IMR-90 (cell line): ENCODE measurements at regions not wholly inside any gene's neighbourhood (a gene's known extent, or its start where the extent isn't known, plus 50 kb on each side); places are given as distances from the start of the nearest gene placed in this dataset.

Experiments
- ATAC-seq: fragments of 200-7000 bp; cut with Tn5 transposase; 2 replicates; pipeline ENCODE4 v1.9.1; 2020; ENCODE audit warnings: low read depth, mild to moderate bottlenecking, moderate library complexity
- BruUV-seq: library from RNA; stranded (reverse); fragments of 400-500 nt; replicated peaks from 2 replicates; lab custom pipeline; 2021; lab: Mats Ljungman, UMichigan
- CTCF ChIA-PET: fragments of 300-600 bp; formaldehyde crosslinking; extraction: SDS; loops from one replicate; lab custom pipeline; 2021; ENCODE audit warnings: antibody characterized with exemption; lab: Yijun Ruan, JAX
- POLR2A ChIA-PET: fragments of 300-600 bp; sonication (Branson Sonifier 250); formaldehyde crosslinking; loops from one replicate; lab custom pipeline; 2022; ENCODE audit warnings: antibody characterized with exemption; ENCODE audit not compliant: unreplicated experiment; lab: Charles Lee
- DNase-seq: peaks from one replicate; pipeline ENCODE4 v3.0.0; 2013
- H2AFZ ChIP-seq: replicated peaks from 2 replicates; pipeline ENCODE3; 2013; ENCODE audit warnings: low read length, mild to moderate bottlenecking; ENCODE audit not compliant: poor library complexity
- H2AK5ac ChIP-seq: 2 replicates; pipeline ENCODE4 v1.6.1; 2013; ENCODE audit warnings: low read depth, low read length, inconsistent platforms
- H2AK9ac ChIP-seq: replicated peaks from 2 replicates; pipeline ENCODE3; 2013; ENCODE audit warnings: mild to moderate bottlenecking, low read depth, low read length, moderate library complexity; ENCODE audit not compliant: poor library complexity
- H2BK120ac ChIP-seq: 2 replicates; pipeline ENCODE4 v1.6.1; 2013; ENCODE audit warnings: low read depth, low read length, inconsistent platforms
- H2BK15ac ChIP-seq: 3 replicates; pipeline ENCODE4 v1.6.1; 2013; ENCODE audit warnings: low read depth, low read length, inconsistent platforms
- H2BK20ac ChIP-seq: 2 replicates; pipeline ENCODE4 v1.6.1; 2013; ENCODE audit warnings: low read depth, mild to moderate bottlenecking, inconsistent platforms, low read length, moderate library complexity
- H2BK5ac ChIP-seq: 2 replicates; pipeline ENCODE4 v1.6.1; 2013; ENCODE audit warnings: mild to moderate bottlenecking, low read depth, low read length, inconsistent platforms; ENCODE audit not compliant: poor library complexity, severe bottlenecking
- H3K14ac ChIP-seq: replicated peaks from 2 replicates; pipeline ENCODE4 v1.6.1; 2013; ENCODE audit warnings: low read depth, low read length, inconsistent platforms
- H3K18ac ChIP-seq: 2 replicates; pipeline ENCODE4 v1.6.1; 2013; ENCODE audit warnings: low read depth, low read length, control low read depth
- H3K23ac ChIP-seq: 2 replicates; pipeline ENCODE4 v1.6.1; 2013; ENCODE audit warnings: low read depth, low read length, inconsistent platforms
- H3K27ac ChIP-seq: 2 replicates; pipeline ENCODE4 v1.5.1; 2013; ENCODE audit warnings: mild to moderate bottlenecking, control low read depth, low read length; ENCODE audit not compliant: insufficient read depth
- H3K27me3 ChIP-seq: 2 replicates; pipeline ENCODE4 v1.6.1; 2013; ENCODE audit warnings: low read length; ENCODE audit not compliant: control insufficient read depth, insufficient read depth
- H3K36me3 ChIP-seq: 2 replicates; pipeline ENCODE4 v1.6.1; 2013; ENCODE audit warnings: low read length, mixed read lengths; ENCODE audit not compliant: control insufficient read depth, insufficient read depth
- H3K4ac ChIP-seq: 2 replicates; pipeline ENCODE4 v1.6.1; 2013; ENCODE audit warnings: low read depth, low read length, inconsistent platforms
- H3K4me1 ChIP-seq: 2 replicates; pipeline ENCODE4 v1.6.1; 2013; ENCODE audit warnings: low read length, mixed read lengths; ENCODE audit not compliant: control insufficient read depth, insufficient read depth
- H3K4me2 ChIP-seq: 2 replicates; pipeline ENCODE4 v1.6.1; 2013; ENCODE audit warnings: low read depth, mild to moderate bottlenecking, control low read depth, low read length, moderate library complexity
- H3K4me3 ChIP-seq: 2 replicates; pipeline ENCODE4 v1.5.1; 2013; ENCODE audit warnings: low read depth, mild to moderate bottlenecking, control low read depth, low read length, moderate library complexity; ENCODE audit not compliant: insufficient read depth
- H3K56ac ChIP-seq: 2 replicates; pipeline ENCODE4 v1.6.1; 2013; ENCODE audit warnings: low read length, inconsistent platforms; ENCODE audit not compliant: insufficient read depth; ENCODE audit errors: extremely low read depth
- H3K79me1 ChIP-seq, 2 experiments: 2 replicates each; pipeline ENCODE4 v1.6.1; 2013; ENCODE audit warnings: low read length in 2 of 2, inconsistent platforms in 1 of 2, low read depth in 1 of 2
- H3K9ac ChIP-seq: 2 replicates; pipeline ENCODE4 v1.6.1; 2013; ENCODE audit warnings: low read depth, low read length, control low read depth
- H3K9me1 ChIP-seq: 2 replicates; pipeline ENCODE4 v1.6.1; 2013; ENCODE audit warnings: low read length, inconsistent platforms; ENCODE audit not compliant: insufficient read depth
- H3K9me3 ChIP-seq: 2 replicates; pipeline ENCODE4 v1.6.1; 2013; ENCODE audit warnings: low read length; ENCODE audit not compliant: control insufficient read depth, insufficient read depth
- H4K20me1 ChIP-seq: 2 replicates; pipeline ENCODE4 v1.6.1; 2013; ENCODE audit warnings: low read length, inconsistent platforms; ENCODE audit not compliant: insufficient read depth
- H4K5ac ChIP-seq: 2 replicates; pipeline ENCODE4 v1.6.1; 2013; ENCODE audit warnings: mild to moderate bottlenecking, low read depth, low read length, control low read depth
- H4K8ac ChIP-seq, 2 experiments: 2 replicates each; pipeline ENCODE4 v1.6.1; 2013; ENCODE audit warnings: low read depth in 2 of 2, low read length in 2 of 2, control low read depth in 1 of 2, inconsistent platforms in 1 of 2
- H4K91ac ChIP-seq: 2 replicates; pipeline ENCODE4 v1.6.1; 2013; ENCODE audit warnings: low read depth, low read length, inconsistent platforms; ENCODE audit not compliant: insufficient read depth
- CEBPB ChIP-seq: IDR thresholded peaks from 2 replicates; pipeline ENCODE4 v1.6.1; 2012; ENCODE audit warnings: low read depth, low read length, improper control_type of control experiment
- CTCF ChIP-seq: conservative IDR thresholded peaks from 2 replicates; pipeline ENCODE4 v1.5.1; 2012; ENCODE audit warnings: mild to moderate bottlenecking, low read depth, low read length, improper control_type of control experiment
- MXI1 ChIP-seq: IDR thresholded peaks from 2 replicates; pipeline ENCODE4 v1.6.1; 2012; ENCODE audit warnings: low read depth, mild to moderate bottlenecking, low read length, moderate library complexity, borderline replicate concordance
- RFX5 ChIP-seq: IDR thresholded peaks from 2 replicates; pipeline ENCODE4 v1.8.0; 2012; ENCODE audit warnings: low read depth, mild to moderate bottlenecking, low read length, moderate library complexity
- SMC3 ChIP-seq: fragments of 150-350 bp; IDR thresholded peaks from 2 replicates; pipeline ENCODE4 v1.6.1; 2016; ENCODE audit warnings: low read depth, mild to moderate bottlenecking, antibody characterized with exemption, low read length, moderate library complexity
- WGBS, 2 experiments: methylation state at CpG; one replicate each; pipeline versions ENCODE4 v1.1.5 to v1.1.7; 2013; ENCODE audit warnings: missing lambda C conversion rate in 2 of 2; ENCODE audit not compliant: insufficient read length in 1 of 2; ENCODE audit errors: extremely low coverage in 2 of 2; 5-methylcytosine and 5-hydroxymethylcytosine counted together
- dilution Hi-C: fragments of 300-500 bp; cut with HindIII; formaldehyde crosslinking; loops from one replicate; pipeline ENCODE4 v1.14.3; 2018; ENCODE audit warnings: low sequenced_read_pairs; ENCODE audit not compliant: unreplicated experiment
- in situ Hi-C: fragments of 300-500 bp; cut with MboI; formaldehyde crosslinking; loops from 3 replicates; pipeline ENCODE4 v1.14.3; 2019; ENCODE audit warnings: low sequenced_read_pairs, inconsistent platforms, mixed read lengths
- intact Hi-C: fragments of 100-400 bp; cut with micrococcal nuclease; formaldehyde crosslinking; loops from 2 replicates; pipeline ENCODE4 v1.10.0; 2022

GRCh38 chr4:66964467-66964866 lies 580.8 kb downstream of the CENPC start:
- intact Hi-C loops = no loop called here
- Histone ChIP-seq H4K8ac (no peak overlapping the region), H3K9ac (no peak overlapping the region), H2AK9ac (no peak overlapping the region), H2BK120ac (no peak overlapping the region), H4K5ac (no peak overlapping the region), H2BK5ac (no peak overlapping the region), H3K18ac (no peak overlapping the region), H3K9me3 (peaks cover 2% of the 10 kb centered on the region), H4K91ac (no peak overlapping the region), H2BK20ac (no peak overlapping the region), H3K23ac (no peak overlapping the region), H3K36me3 (no peaks in the 10 kb centered on the region), H3K14ac (no peak overlapping the region), H3K27ac (no peak overlapping the region), H3K4me1 (no peaks in the 10 kb centered on the region), H4K20me1 (no peaks in the 10 kb centered on the region), H3K4me3 (no peak overlapping the region), H3K56ac (no peak overlapping the region), H3K79me1 (no peaks in the 10 kb centered on the region), H3K9me1 (no peaks in the 10 kb centered on the region), H2BK15ac (no peak overlapping the region), H3K4ac (no peak overlapping the region), H2AK5ac (no peak overlapping the region), H3K27me3 (no peaks in the 10 kb centered on the region), H3K4me2 (no peak overlapping the region), H2AFZ (no peak overlapping the region)
- ATAC-seq (no peak), DNase-seq (no peak)
- dilution Hi-C loops = no loop called here
- in situ Hi-C loops = no loop called here
- no CpG with 5 or more reads among the region's 1 CpG for WGBS, 2 experiments
- TF ChIP-seq RFX5 (no peak), MXI1 (no peak), SMC3 (no peak), CEBPB (no peak), CTCF (no peak)
- ChIA-PET CTCF (no interaction called here), POLR2A (no interaction called here)
- BruUV-seq = no TSS peak
